Lower leg skin (tissue), 4 donors: ENCODE measurements at regions not wholly inside any gene's neighbourhood (a gene's known extent, or its start where the extent isn't known, plus 50 kb on each side); places are given as distances from the start of the nearest gene placed in this dataset.

Source experiments
- DNase-seq, 2 donors: peaks; one replicate each; pipeline ENCODE4 v3.0.0-alpha.2; 2019; ENCODE audit warnings: low spot score in 2 of 2
- H3K4me3 ChIP-seq: fragments of 200-600 bp; sonication (generic); 2 replicates; pipeline ENCODE4 v1.5.1; 2017; ENCODE audit warnings: mild to moderate bottlenecking, low read depth; ENCODE audit not compliant: poor library complexity, severe bottlenecking
- POLR2A ChIP-seq, 2 donors: fragments of 450-650 bp; IDR thresholded peaks; one replicate each; pipeline ENCODE4 v1.6.1; 2016 to 2017; ENCODE audit warnings: antibody characterized with exemption in 2 of 2, mild to moderate bottlenecking in 1 of 2, moderate library complexity in 1 of 2
- WGBS, 2 donors: methylation state at CpG; one replicate each; pipeline ENCODE4 v1.1.5; 2018; 5-methylcytosine and 5-hydroxymethylcytosine counted together
- intact Hi-C: fragments of 100-400 bp; cut with DNase I; formaldehyde crosslinking; loops from one replicate; pipeline ENCODE4 v1.15.0; 2023; ENCODE audit warnings: low total_unique reads
- TF ChIP-seq, protein P1 (sequence below), 3 donors: fragments of 450-650 bp; IDR thresholded peaks; one replicate each; pipeline ENCODE4 v1.5.1; 2016; ENCODE audit warnings: antibody characterized with exemption in 3 of 3, mild to moderate bottlenecking in 3 of 3, moderate library complexity in 2 of 3

DNA sequence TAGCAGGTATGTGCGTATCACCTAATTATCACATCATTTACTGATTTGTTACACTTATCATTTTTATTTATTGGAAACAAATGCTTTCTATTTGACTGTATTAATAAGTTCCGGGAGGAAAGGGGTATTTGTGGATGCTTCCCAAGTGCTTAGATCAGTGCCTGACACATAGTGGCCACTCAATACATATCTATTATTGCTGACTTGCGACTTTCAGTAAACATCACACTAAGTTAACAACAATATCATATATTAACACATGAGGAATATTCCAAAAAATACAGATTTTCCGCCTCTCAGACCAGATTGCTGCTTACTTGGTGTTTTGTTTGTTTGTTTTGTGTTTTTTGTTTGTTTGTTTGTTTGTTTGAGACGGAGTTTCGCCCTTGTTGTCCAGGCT lies 52.6 kb upstream of the ZFP42 start:
- no peak for TF ChIP-seq POLR2A (IDR thresholded peaks at IDR 0.05)
- intact Hi-C loops, result no loop called here
- 92 to 93% methylated on average over 6 of the region's 6 CpGs for WGBS, 2 donors

DNA sequence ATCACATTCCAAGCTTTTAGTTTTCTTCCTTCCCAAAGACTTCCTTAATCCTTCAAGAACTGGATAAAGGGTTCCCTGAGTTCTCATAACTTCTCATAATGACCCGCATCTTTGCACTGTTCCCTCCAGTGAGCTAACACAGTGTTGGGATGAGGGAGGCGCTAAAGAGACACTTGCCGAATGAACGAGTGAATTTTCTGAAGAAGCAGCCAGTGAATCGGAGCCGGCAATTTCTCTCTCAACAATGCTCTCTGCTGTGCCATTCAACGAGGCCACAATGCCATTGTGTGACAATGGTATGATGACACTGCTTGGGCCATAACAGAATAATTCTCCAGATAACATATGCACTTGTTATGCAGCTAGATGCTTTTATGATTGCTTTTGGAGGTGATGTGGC lies 51.4 kb upstream of the ZFP42 start:
- intact Hi-C loops, result no loop called here
- DNase-seq, result no peak
- TF ChIP-seq POLR2A (IDR thresholded peaks at IDR 0.05), result no peak
- TF ChIP-seq, protein P1, sequence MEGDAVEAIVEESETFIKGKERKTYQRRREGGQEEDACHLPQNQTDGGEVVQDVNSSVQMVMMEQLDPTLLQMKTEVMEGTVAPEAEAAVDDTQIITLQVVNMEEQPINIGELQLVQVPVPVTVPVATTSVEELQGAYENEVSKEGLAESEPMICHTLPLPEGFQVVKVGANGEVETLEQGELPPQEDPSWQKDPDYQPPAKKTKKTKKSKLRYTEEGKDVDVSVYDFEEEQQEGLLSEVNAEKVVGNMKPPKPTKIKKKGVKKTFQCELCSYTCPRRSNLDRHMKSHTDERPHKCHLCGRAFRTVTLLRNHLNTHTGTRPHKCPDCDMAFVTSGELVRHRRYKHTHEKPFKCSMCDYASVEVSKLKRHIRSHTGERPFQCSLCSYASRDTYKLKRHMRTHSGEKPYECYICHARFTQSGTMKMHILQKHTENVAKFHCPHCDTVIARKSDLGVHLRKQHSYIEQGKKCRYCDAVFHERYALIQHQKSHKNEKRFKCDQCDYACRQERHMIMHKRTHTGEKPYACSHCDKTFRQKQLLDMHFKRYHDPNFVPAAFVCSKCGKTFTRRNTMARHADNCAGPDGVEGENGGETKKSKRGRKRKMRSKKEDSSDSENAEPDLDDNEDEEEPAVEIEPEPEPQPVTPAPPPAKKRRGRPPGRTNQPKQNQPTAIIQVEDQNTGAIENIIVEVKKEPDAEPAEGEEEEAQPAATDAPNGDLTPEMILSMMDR (IDR thresholded peaks at IDR 0.05), result no peak
- H3K4me3 ChIP-seq, result no peak overlapping the region
- 87 to 90% methylated on average over 7 of the region's 7 CpGs for WGBS, 2 donors

More for the DNA sequence above, 52.6 kb upstream of the ZFP42 start:
- no peak for DNase-seq
- H3K4me3 ChIP-seq, result no peak overlapping the region
